SK-N-SH treated with all-trans-retinoic acid at 6 μM for 48 hours (cell line): ENCODE measurements at regions not wholly inside any gene's neighbourhood (a gene's known extent, or its start where the extent isn't known, plus 50 kb on each side); places are given as distances from the start of the nearest gene placed in this dataset.

Source experiments
- ATAC-seq: fragments of 200-7000 bp; cut with Tn5 transposase; 3 replicates; pipeline ENCODE4 v1.9.1; 2020; ENCODE audit warnings: mild to moderate bottlenecking, moderate library complexity
- BACH2 ChIP-seq: fragments of 250-450 bp; sonication (Bioruptor Pico); IDR thresholded peaks from 2 replicates; pipeline ENCODE4 v1.9.0; 2021; ENCODE audit warnings: mild to moderate bottlenecking, borderline replicate concordance
- CSDC2 ChIP-seq: fragments of 250-450 bp; sonication (Bioruptor Pico); IDR thresholded peaks from 2 replicates; pipeline ENCODE4 v1.5.0; 2020; ENCODE audit warnings: mild to moderate bottlenecking, moderate library complexity
- CSRNP3 ChIP-seq: fragments of 250-450 bp; sonication (Bioruptor Pico); IDR thresholded peaks from 2 replicates; pipeline ENCODE4 v1.5.1; 2021; ENCODE audit warnings: mild to moderate bottlenecking, moderate library complexity
- GLIS3 ChIP-seq: fragments of 250-450 bp; sonication (Bioruptor Pico); IDR thresholded peaks from 2 replicates; pipeline ENCODE4 v1.5.0; 2020; ENCODE audit warnings: mild to moderate bottlenecking, moderate library complexity
- ISL1 ChIP-seq: fragments of 250-450 bp; sonication (Bioruptor Pico); IDR thresholded peaks from 2 replicates; pipeline ENCODE4 v2.1.2; 2022; ENCODE audit warnings: mild to moderate bottlenecking, moderate library complexity
- OSR1 ChIP-seq: fragments of 250-450 bp; sonication (Bioruptor Pico); IDR thresholded peaks from 2 replicates; pipeline ENCODE4 v1.8.0; 2022; ENCODE audit warnings: moderate library complexity, mild to moderate bottlenecking, inconsistent platforms
- PATZ1 ChIP-seq: fragments of 250-450 bp; sonication (Bioruptor Pico); IDR thresholded peaks from 2 replicates; pipeline ENCODE4 v1.8.0; 2020; ENCODE audit warnings: mild to moderate bottlenecking, moderate library complexity, borderline replicate concordance
- POU6F1 ChIP-seq: fragments of 250-450 bp; sonication (Bioruptor Pico); IDR thresholded peaks from 2 replicates; pipeline ENCODE4 v1.8.0; 2021; ENCODE audit warnings: low read depth, mild to moderate bottlenecking, moderate library complexity, borderline replicate concordance
- RARB ChIP-seq: fragments of 250-450 bp; sonication (Bioruptor Pico); IDR thresholded peaks from 2 replicates; pipeline ENCODE4 v1.8.0; 2021; ENCODE audit warnings: mild to moderate bottlenecking, moderate library complexity
- SNAI2 ChIP-seq: fragments of 250-450 bp; sonication (Bioruptor Pico); IDR thresholded peaks from 2 replicates; pipeline ENCODE4 v1.5.0; 2020; ENCODE audit warnings: mild to moderate bottlenecking, moderate library complexity
- TCF4 ChIP-seq: fragments of 250-450 bp; sonication (Bioruptor Pico); IDR thresholded peaks from 2 replicates; pipeline ENCODE4 v1.8.0; 2021; ENCODE audit warnings: mild to moderate bottlenecking, moderate library complexity, borderline replicate concordance
- TOX ChIP-seq: fragments of 250-450 bp; sonication (Bioruptor Pico); IDR thresholded peaks from 2 replicates; pipeline ENCODE4 v1.8.0; 2021; ENCODE audit warnings: mild to moderate bottlenecking, moderate library complexity, borderline replicate concordance
- TSHZ2 ChIP-seq: fragments of 250-450 bp; sonication (Bioruptor Pico); IDR thresholded peaks from 2 replicates; pipeline ENCODE4 v1.5.0; 2020; ENCODE audit warnings: mild to moderate bottlenecking, moderate library complexity
- ZC3H10 ChIP-seq: fragments of 250-450 bp; sonication (Bioruptor Pico); IDR thresholded peaks from 2 replicates; pipeline ENCODE4 v1.5.1; 2021; ENCODE audit warnings: mild to moderate bottlenecking, moderate library complexity
- ZFP30 ChIP-seq: fragments of 450-650 bp; formaldehyde crosslinking; IDR thresholded peaks from 2 replicates; pipeline ENCODE4 v1.5.0; 2022; ENCODE audit warnings: mild to moderate bottlenecking, moderate library complexity
- ZNF70 ChIP-seq: fragments of 450-650 bp; formaldehyde crosslinking; IDR thresholded peaks from 2 replicates; pipeline ENCODE4 v1.5.0; 2020; ENCODE audit warnings: mild to moderate bottlenecking, moderate library complexity
- ZNF8 ChIP-seq: fragments of 450-650 bp; formaldehyde crosslinking; IDR thresholded peaks from 2 replicates; pipeline ENCODE4 v1.5.0; 2020; ENCODE audit warnings: mild to moderate bottlenecking, moderate library complexity

- TF ChIP-seq TCF4 (CRISPR knock-in tag) (no peak), OSR1 (CRISPR knock-in tag) (no peak), RARB (CRISPR knock-in tag) (no peak), GLIS3 (CRISPR knock-in tag) (no peak), SNAI2 (CRISPR knock-in tag) (no peak), ISL1 (no peak)
- ATAC-seq, result no peak
Measured at GRCh38 chr10:126808103-126808502, 97.1 kb upstream of the DOCK1 start.

- TF ChIP-seq TCF4 (CRISPR knock-in tag), result no peak
- TF ChIP-seq CSDC2 (CRISPR knock-in tag), result no peak
- TF ChIP-seq ISL1, result no peak
- TF ChIP-seq TSHZ2 (CRISPR knock-in tag), result no peak
- no peak for TF ChIP-seq ZNF8 (CRISPR knock-in tag)
- no peak for TF ChIP-seq POU6F1
- no peak for TF ChIP-seq BACH2 (CRISPR knock-in tag)
- no peak for TF ChIP-seq RARB (CRISPR knock-in tag)
- no peak for ATAC-seq
Measured at GRCh38 chr10:126813432-126813831, 91.8 kb upstream of the DOCK1 start.

- no peak for TF ChIP-seq PATZ1 (CRISPR knock-in tag)
- ATAC-seq, result no peak
Measured at GRCh38 chr10:126833542-126833941, 71.7 kb upstream of the DOCK1 start.

- TF ChIP-seq TOX (CRISPR knock-in tag) (no peak), ZFP30 (CRISPR knock-in tag) (no peak), RARB (CRISPR knock-in tag) (no peak), PATZ1 (CRISPR knock-in tag) (no peak), CSRNP3 (CRISPR knock-in tag) (no peak), ZC3H10 (CRISPR knock-in tag) (no peak), ZNF70 (no peak), CSDC2 (CRISPR knock-in tag) (no peak), TSHZ2 (CRISPR knock-in tag) (no peak), ISL1 (no peak)
- ATAC-seq, result no peak
Measured at GRCh38 chr10:126836009-126836408, 69.2 kb upstream of the DOCK1 start.
